HG02973 (cell line): ENCODE measurements at regions not wholly inside any gene's neighbourhood (a gene's known extent, or its start where the extent isn't known, plus 50 kb on each side); places are given as distances from the start of the nearest gene placed in this dataset.

Experiments
- ATAC-seq: cut with Tn5 transposase; IDR thresholded peaks from one replicate; pipeline ENCODE4 v1.9.1; 2021; ENCODE audit warnings: moderate library complexity; ENCODE audit not compliant: unreplicated experiment

DNA sequence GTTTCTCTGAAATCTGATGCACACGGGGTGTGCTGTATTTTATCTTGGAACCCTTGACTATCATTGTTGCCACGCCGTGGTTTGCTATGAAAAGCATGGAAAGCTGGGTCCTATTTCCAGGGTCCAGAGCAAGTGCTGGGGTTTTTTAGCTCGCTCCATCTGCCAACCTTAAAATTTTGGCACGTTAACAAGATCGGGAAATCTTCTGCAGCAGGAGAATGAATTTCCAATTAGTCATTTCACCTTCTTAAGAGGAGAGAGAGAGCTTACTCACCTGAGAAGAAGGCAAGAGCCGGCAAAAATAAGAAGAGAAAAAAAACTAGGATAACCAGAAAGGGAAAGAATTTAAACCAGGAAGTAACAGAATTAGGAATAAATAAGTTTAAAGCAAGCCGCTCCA, 223.6 kb upstream of the CELF2 start:
- no peak for ATAC-seq

DNA sequence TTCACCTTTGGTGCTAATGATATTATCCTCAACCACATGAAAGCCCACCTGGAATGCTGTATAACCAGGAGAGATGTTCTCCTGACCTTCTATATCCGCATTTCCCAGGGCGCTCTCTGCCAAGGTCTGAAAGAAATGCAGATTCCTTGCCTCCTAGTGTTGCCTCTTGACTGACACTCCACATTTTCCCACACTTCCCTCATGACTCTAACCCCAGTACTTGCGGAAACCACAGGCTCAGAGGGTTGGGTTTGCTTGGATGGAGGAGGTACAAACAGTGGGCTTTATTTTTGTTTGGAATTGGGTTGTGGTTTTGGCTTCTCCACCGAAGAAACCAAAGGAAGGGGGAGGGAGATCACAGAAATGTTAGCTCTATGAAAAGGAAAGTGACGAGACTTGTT, 222.9 kb upstream of the CELF2 start:
- no peak for ATAC-seq

DNA sequence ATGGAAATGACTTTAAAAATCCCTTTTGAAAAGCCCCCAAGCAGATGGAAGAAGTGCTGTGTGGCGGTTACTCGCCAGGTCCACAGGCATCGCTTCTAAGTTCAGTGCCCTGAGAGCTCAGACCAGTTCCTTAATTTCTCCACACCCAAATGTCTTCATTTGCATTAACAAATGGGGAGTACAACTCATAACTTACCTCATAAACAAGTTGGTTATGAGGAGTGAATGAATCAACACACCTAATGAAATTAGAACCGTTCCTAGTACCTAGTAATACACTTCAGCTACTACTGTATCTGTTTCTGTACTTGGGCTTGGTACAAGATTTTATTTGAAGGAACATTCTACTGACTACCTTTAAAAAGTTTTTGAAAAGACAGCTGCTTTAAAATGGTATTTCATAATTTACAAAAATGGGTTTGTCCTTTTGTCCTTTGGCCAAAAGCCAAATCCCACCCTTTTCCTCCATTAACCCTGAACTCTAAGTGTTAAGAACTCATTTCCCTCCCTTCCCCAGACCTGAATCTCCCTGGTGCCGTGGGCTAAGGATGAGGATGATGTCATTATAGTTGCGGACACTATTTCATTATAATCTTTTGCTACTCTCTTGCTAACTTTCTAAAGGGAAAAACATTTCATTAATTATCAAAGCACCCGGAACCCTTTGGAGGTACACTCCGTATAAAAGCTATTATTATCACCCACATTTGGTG, 221.5 kb upstream of the CELF2 start:
- no peak for ATAC-seq

DNA sequence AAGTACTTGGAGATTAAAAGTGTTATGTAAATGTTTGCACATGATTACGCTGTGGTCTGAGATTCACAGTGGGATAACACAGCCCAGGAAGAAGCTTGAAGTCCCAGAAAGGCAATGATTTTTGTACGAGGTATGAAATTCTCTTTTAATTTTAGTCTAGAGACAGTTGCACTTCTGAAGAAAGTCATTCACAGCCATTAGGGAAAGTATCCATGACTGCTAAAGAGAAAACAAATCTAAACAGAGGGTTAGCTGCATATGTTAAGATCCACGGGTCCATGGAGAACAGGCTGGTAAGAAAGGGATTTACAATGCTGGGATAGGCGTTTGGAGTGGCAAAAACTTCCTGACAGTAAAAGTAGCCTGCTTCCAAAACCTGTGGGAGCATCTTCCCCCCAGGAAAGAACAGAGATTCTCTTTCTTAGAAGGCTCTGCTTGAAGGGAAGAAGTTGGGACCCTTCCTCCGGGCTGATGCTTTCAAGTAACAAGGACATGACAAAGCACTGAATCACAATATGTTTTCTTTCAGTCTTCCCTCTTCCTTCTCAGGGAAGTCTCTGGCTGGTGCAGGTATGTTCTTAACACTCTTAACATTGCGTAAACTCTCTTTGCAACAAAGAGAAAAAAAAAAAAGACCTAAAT, 220.8 kb upstream of the CELF2 start:
- ATAC-seq = no peak

DNA sequence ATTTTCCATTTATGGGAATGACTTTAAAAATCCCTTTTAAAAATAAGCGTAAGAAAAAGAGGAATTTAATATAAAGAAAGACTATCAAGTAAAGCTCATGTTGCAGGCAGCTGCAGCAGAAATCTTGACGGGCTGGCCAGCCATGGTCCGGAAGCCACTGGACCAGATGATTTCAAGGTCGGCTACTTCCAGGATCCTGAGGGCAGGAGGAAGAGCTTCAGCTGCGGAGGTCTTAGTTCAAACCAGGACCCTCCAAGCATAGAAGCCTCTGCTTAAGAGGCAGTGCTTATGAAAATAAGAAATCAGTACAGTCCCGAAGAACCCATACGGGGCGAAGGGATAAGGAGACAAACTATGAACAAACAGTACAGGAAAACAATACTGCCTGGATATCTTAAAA, 220.2 kb upstream of the CELF2 start:
- ATAC-seq = no peak

DNA sequence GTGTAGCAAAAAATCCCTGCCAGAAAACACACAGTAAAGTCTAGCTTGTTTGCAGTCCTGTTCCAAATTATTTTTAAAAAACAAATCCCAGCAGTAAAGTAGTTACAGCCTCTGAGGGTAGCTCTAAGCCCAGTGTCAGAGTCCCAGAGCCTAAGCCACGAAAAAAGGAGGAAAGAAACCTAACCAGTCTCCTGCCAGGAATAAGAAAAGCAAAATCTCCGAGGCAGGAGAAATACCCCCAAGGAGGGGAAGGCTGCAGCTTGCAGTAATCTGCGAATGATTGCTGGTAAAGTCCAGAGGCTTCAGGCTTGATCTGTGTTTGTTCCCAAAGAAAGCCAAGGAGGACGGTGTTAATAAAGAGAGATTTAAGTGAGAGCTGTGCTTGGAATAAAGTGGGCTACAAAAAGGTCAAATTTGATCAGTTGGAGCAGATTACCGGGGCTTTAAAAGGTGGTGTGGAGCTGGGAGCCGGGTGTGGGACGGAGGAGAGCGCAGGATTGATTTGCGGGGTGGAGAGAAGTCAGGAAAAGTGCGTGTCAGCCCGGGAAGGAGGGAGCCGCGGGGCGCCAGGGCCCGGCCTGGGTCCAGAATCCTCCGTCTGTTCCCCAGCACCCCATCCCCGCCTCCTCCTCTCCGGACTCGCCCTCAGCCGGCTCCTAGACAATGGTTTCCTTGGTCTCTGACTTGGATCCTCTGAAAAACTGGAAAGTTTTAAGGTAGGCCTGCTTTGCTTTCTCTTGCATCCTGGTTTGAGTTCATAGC, 219.4 kb upstream of the CELF2 start:
- no peak for ATAC-seq

DNA sequence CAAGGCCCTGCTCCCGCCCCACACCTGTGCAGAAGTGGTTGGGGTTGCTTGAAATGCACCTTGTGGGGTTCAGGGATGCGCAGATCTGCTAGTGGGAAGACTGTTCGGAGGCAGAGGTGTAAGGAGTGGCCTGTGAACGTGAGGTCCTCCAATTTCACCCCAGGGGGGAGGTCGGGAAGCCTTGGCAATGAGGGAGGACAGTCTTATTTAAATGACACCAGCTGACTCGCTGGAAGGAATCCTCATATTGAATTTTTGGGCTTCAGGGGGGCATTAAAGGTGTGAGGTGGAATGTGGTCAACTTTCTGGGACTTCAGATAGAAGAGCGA, 218.8 kb upstream of the CELF2 start:
- no peak for ATAC-seq

DNA sequence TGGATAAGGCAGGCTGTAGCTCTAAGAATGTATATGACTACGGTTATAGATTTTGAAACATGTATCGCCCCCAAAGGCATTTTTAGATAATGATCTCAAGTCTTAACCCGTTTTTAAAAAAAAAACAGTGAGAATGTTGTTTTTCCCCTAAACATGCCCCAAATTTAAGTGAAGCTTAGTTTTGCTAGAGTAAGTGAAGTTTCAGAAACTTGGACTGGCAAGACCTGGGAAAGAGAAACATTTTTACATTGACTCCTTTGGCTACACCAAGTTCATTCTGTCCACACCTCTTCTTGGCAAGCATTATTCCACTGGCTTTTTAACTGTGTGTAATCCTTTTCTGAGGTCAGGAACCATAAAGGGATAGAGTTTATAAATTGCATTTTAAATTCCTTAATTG, 216.7 kb upstream of the CELF2 start:
- ATAC-seq = no peak

DNA sequence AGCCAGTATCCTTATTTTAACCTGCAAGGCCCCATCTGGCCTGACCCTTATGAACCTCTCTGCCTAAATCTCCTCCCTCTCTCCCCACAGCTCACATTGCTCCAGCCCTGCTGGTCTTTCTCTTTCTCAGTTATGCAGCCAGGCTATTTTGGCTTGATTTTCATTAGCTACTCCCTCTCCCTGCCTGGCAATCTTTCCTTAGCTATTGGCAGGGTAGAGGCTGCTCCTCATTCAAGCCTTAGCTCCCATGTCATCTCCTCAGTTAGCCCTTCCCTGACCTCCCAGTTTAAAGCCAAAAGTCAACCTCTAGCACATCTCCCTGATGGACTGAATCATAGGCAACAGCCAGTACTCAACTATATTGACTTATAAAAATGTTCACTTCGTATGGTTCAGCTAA, 214.4 kb upstream of the CELF2 start:
- ATAC-seq = no peak

DNA sequence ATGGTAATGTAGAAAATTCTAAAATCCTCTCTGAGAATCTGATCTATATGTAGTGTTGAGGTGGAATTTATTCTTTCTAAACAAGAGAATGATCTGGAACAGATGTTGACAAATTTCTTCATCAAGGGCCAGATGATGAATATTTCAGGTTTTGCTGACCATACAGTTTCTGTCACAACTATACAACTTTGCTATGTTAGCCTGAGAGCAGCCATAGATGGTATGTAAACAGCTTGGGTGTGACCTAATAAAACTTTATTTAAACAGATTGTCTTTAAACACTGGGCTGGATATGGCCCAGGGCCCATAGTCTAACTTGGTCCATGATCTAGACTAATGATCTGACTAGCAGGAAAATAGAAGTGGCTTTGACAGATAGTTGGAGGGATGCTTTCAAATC, 213.6 kb upstream of the CELF2 start:
- no peak for ATAC-seq

DNA sequence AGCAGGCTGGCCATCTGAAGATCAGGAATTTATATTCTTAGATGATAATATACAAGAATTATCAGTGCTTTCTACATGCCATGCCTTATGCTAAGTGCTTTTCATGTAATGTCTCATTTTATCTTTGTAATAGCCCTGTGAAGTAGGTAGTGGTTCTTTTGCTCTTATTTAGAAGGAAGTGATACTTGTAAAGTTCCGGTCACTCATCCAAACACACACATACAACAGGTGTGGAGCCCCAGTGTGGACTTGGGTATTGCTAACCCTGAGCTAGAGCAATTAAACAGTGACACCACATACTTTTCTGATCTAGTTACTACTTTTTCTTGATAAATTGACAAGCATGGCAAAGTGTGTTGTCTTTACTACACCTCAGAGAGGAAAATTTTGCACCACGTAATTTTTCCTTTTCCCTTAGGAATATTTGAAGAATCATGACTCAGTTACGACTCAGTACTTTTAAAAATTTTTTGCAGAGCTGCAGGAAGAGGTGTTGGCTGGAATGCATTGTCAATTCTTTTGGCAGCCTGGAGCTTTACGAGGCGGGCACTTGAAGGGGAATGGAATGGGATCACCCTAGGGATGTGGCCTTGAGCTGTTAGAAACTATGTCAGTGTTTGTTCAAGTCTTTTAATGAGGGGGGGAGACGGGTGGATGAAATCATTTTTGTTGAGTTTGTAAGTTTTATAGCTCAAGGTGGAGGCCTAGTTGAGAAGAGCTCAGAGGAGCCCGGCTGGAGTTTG, 212.5 kb upstream of the CELF2 start:
- ATAC-seq = no peak

DNA sequence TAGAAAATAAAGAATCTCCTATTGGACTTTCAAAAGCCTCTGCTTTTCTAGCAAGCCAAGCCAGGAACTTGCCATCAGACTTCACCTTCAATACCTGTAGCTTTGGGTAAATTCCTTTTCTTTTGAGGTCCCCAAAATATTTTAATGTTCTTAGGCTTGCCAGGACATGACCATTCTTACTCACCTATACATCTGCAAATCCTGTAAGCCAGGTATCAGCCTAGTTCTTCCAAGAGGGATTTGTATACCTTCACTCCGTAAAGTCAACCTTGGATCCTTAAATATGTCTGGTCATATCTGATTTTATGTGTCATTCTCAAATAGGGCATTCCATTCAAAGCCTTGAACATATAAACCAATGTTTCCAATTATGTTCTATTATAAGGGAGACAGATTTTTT, 210.6 kb upstream of the CELF2 start:
- no peak for ATAC-seq

DNA sequence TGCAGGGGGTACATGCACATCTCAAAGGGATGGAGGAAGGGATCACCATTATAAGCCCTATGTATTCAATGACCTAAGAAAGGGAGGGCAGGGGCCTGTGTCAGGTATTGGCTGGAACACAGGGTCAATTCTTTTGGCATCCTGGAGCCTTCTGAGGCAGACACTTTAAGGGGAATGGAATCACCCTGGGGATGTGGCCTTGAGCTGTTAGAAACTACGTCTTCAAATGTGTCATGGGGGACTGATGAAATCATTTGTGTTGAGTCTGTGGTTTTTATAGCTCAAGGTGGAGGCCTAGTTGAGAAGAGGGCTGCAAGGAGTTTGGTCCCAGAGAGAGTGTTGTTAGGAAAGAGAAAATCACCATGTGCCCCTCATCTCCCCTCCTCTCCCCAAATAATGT, 206.1 kb upstream of the CELF2 start:
- no peak for ATAC-seq

DNA sequence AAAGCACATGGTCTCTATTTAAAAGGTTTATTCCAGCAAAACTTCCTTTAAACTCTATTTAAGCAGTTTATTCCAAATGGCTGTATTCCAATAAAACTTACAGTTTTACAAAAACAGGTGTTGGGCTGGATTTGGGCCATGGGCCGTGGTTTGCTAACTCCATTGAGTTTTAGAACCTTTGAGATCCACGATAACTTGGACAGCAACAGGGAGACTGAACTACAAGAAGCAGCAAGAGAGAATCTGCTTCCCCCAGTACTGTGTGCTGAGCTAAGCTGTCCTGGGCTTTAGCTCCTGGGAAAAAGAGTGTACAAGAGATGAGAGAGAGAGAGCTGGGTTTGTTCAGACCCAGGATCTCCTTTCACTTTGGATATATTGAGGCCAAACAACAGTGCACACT, 204.0 kb upstream of the CELF2 start:
- no peak for ATAC-seq

DNA sequence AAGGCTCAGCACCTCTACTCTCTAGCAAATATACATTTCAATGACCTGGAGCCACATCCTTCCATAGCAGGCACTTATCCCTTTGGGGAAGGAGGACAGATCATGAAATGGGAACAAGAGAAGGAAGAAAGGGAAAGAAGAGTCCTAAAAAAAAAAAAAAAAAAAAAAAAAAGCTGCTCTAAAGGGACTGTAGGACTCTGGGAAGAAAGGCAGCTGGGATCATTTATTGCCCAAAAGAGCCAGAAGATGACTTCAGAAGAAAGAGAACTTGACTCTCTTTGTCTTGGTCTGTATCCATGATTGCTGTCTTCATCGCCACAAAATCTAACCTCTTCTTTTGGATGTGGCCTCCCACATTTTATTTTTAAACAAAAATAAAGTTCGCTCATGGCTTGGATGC, 203.6 kb upstream of the CELF2 start:
- ATAC-seq = no peak

DNA sequence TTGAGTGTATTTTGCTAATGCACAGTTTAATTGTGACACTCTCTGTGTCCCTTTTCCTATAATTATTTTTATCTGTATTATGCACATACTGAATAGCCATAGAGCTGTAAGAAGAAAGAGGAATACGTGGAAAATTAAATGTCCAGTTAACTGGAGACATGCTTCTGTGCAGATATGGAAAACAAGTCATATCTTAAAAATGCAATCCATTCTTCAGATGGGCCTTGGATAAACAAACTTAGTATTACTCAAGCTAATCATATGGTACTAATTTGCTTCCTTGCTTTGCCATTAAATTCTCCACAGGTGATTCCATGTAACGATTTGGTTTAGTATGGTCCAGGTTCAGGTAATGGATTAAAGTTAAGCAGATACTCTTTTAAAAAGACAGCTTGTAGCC, 201.2 kb upstream of the CELF2 start:
- ATAC-seq = no peak

DNA sequence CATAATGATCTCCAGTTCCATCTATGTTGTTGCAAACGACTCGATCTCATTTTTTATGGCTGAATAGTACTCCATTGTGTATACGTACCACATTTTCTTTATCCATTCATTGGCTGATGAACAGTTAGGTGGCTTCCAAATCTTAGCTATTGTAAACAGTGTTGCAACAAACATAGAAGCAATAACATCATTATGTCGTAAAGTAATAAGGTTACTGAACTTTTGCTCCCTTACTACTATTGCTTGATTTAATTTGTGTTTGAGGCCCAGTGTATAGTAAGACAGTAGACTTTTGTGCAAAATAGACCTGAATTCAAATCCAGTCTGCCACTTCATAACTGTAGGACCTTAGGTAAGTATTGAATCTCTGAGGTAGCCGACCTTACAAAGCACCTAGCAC, 200.1 kb upstream of the CELF2 start:
- ATAC-seq = no peak

DNA sequence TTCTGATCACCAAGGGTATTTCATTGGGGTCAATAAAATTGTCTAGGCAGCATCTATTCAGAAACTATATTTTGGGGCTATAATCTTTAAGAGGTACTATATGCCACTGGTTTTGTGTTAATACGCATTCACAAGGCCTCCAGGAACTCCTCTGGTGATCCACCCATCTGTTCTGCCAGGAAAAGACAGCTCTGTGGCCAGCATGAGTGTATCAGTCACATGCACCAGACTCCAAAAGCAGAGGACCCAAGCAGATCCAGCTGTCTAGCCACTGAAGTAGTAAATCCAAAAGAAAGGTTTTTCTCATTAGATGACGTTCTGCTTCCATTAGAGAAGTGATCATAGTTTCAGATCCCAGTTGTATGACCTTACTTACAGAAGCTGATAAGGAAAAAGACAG, 199.6 kb upstream of the CELF2 start:
- ATAC-seq = no peak

DNA sequence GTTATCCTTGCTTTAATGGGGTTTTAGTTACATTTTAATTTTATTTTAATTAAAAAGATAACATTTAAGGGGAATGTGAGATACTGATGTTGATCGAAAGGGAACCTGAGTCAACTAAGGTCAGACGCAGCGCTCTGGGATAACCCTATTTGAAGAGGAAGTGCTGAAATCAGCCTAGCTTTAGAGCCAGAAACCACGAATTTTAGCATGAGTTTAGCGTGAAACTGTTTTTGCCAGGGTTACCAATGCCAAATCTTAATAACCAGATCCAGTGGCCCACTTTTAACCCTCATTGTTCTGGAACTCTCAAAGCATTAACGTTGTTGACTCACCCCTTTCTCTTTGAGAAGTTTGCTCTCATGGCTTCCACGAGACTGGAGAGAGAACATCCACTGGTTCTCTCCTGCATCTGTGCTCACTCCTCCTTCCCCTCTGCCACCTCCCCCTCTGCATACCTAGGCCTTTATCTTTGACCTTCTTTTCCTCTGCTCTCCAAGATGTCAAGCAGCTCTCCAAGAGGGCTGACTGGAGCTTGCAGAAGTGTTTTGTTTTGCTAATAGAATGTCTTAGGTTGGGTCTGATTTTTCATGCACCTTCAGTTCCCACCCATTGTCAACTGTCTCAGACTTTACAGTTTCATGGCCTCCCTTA, 198.3 kb upstream of the CELF2 start:
- ATAC-seq = no peak

DNA sequence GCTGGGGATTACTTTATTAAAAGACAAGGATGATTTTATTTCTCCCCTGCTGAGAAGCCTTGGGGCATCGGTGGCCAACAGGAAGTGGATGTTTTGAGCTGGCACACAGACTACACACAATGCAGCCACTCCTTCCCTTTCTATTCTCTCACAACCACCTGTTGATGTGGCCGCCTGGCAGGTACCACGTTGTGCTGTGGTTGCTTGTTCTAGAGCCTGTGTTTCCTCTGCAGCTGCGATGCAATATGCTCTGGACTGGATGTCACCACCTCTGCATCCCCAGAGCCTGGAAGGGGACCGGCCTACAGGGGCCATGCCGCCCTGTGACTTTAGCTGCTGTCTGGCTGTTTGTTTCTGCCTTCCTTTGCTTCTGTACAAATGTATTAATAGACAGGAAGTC, 195.7 kb upstream of the CELF2 start:
- ATAC-seq = no peak

DNA sequence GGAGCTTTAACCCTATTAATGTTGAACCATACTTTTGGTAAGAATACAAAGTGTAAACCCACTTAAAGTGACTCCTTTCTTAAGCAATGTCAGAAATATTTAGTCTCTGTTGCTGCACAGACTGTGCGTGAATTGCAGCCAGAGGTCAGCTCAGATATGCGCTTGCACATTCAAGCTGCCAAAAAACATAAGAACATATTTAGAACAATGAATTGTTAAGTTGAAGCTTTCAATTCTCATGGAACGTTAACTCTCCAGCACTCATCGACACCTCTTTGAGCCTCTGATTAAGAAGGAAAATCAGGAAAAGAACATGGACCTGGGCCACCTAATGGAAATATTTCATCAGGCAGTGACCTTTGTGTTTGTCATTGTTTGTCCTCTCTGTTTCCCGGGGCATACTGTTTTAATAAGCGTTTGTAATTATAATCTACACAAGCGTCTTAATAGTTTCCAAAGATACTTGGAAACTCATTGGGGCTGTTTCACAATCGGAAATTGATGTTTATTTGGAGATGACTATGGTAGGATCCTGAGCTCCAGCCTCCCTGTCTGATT, 193.0 kb upstream of the CELF2 start:
- ATAC-seq = no peak
